T-helper 2 cell treated with Interferon-gamma antibody and Interleukin-4, amounts not matched to agents 5 μg/mL and 100 μg/mL, for 36 hours (primary cell): ENCODE measurements at regions not wholly inside any gene's neighbourhood (a gene's known extent, or its start where the extent isn't known, plus 50 kb on each side); places are given as distances from the start of the nearest gene placed in this dataset.
"Not testable (repeated sequence)": the region's sequence is repeated elsewhere in the genome, so short reads cannot be mapped to it uniquely, and the experiment has no call there.

Experiments
- DNase-seq: peaks from one replicate; pipeline ENCODE4 v3.0.0; 2021; ENCODE audit warnings: low spot score
- H3K27ac Mint-ChIP-seq: one replicate; pipeline ENCODE4 v1.8.0; 2021; ENCODE audit warnings: mild to moderate bottlenecking, mixed read lengths
- H3K27me3 Mint-ChIP-seq: one replicate; pipeline ENCODE4 v1.8.0; 2021; ENCODE audit warnings: low read depth, mixed read lengths
- H3K36me3 Mint-ChIP-seq: one replicate; pipeline ENCODE4 v1.8.0; 2021; ENCODE audit warnings: low read depth, mixed read lengths
- H3K4me1 Mint-ChIP-seq: one replicate; pipeline ENCODE4 v1.8.0; 2021; ENCODE audit warnings: low read depth, mixed read lengths
- H3K4me3 Mint-ChIP-seq: one replicate; pipeline ENCODE4 v1.8.0; 2022; ENCODE audit warnings: mild to moderate bottlenecking, moderate library complexity, mixed read lengths
- H3K9me3 Mint-ChIP-seq: one replicate; pipeline ENCODE4 v1.8.0; 2021; ENCODE audit warnings: mixed read lengths

DNA sequence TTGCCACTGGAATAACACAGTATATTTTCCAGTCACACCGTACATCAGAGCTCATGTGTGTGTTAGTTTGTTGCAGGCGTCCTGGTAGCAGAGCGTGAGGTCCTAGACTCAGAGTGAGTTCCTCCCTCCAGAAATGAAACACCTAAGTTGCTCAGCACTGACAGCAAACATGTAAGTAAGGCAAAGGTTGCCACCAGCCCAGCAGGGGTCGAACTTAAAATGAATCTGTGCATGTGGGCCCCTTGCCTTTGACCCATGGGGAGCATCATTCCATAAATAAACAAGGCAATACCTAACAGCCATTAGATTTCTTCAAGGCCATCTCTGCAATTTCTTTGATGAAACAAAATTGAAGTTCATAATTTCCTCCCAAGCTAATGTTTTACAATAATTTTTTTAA lies 125.3 kb upstream of the ERG start:
- Mint-ChIP-seq H3K27ac (no peak overlapping the region), H3K4me1 (no peaks in the 10 kb centered on the region), H3K9me3 (no peaks in the 10 kb centered on the region), H3K4me3 (no peak overlapping the region), H3K36me3 (no peaks in the 10 kb centered on the region), H3K27me3 (no peaks in the 10 kb centered on the region)
- no peak for DNase-seq

DNA sequence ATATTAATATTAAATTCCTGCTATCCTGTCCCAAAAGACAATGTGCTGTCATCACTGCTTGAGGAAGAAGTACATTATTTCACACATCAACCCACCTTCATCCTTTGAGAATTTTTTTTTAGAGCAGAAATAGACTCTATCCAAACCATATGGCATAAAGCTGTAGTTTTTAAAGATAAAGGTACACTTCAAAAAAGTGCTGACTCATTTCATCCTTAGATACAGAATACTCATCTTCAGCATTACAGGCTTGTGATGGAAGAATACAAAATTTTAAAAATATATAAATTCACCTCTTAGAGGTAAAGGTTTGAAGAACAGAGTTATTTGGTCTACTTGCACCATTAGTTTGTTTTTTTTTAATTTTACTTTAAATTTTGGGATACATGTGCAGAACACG lies 126.7 kb upstream of the ERG start:
- no peak for DNase-seq

DNA sequence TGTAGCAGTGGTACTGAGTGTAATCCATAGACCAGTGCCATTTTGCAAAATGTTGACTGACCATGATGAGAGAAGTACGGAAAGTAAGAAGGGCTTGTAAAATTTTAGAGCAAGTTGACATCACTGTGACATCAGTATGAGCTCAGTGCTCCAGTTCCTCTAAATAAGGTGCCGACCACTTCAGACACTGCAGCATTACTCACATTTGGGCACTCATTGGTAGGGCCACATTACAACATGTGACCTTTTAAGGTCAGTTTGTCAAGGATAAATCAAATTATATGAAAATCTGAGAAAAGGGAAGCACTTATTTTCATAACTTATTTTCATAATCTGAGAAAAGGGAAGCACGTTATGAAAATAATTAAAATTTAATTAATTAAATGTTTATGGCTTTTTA lies 128.0 kb upstream of the ERG start:
- Mint-ChIP-seq H3K27me3 (no peaks in the 10 kb centered on the region), H3K27ac (no peak overlapping the region), H3K4me3 (no peak overlapping the region), H3K36me3 (no peaks in the 10 kb centered on the region), H3K4me1 (no peaks in the 10 kb centered on the region), H3K9me3 (peaks cover 9% of the 10 kb centered on the region)
- no peak for DNase-seq

More for the DNA sequence above, 126.7 kb upstream of the ERG start:
- no peak overlapping the region for H3K27ac Mint-ChIP-seq
- no peaks in the 10 kb centered on the region for H3K4me1 Mint-ChIP-seq
- peaks cover 4% of the 10 kb centered on the region for H3K9me3 Mint-ChIP-seq
- H3K27me3 Mint-ChIP-seq, result no peaks in the 10 kb centered on the region
- no peaks in the 10 kb centered on the region for H3K36me3 Mint-ChIP-seq
- no peak overlapping the region for H3K4me3 Mint-ChIP-seq

- Mint-ChIP-seq H3K4me1 (no peaks in the 10 kb centered on the region), H3K9me3 (peaks cover 9% of the 10 kb centered on the region)
- DNase-seq, result no peak
Observed at GRCh38 chr21:38628349-38628748, 130.1 kb upstream of the ERG start.

DNA sequence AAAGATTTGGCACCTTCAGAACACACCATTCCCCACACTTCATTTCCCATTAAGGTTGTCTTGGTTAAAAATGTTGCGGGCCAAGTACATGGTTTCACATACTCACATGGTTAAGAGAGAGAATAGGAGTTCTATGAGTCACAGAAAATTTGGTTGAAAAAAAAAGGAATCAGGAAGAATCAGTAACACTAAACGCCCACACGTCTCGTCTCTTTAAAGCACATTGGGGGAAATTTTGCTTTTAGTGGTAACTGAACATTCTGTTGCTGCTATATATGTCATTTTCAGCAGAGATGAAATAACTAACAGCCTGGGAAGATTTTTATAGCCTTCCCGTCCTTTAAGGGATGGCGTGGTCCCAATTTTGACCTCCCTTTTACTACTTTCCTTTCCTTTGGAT lies 132.9 kb upstream of the ERG start:
- Mint-ChIP-seq H3K27ac (no peak overlapping the region), H3K4me3 (no peak overlapping the region), H3K36me3 (no peaks in the 10 kb centered on the region), H3K9me3 (peaks cover 22% of the 10 kb centered on the region), H3K27me3 (no peaks in the 10 kb centered on the region), H3K4me1 (no peaks in the 10 kb centered on the region)
- no peak for DNase-seq

More at GRCh38 chr21:38628349-38628748, 130.1 kb upstream of the ERG start:
- Mint-ChIP-seq H3K36me3 (no peaks in the 10 kb centered on the region), H3K4me3 (no peak overlapping the region), H3K27me3 (no peaks in the 10 kb centered on the region), H3K27ac (no peak overlapping the region)

DNA sequence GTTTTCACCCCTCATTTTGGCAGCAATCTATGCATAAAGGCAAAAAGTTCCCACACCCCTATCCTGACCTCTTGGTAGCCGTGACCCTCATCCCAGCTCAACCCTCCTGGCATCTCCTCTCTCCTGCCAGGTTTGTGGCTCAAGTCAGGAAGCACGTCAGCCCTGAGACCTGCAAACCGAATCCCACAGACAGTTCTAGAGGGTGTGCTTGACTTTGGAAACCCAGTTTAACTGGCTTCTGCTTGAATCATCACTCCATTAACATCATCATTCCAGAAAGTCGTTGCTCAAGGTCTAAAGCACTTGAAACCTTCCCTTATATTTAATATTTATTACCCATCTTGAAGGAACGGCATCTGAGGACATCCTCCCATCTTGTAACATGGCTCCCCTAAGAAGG lies 133.4 kb upstream of the ERG start:
- no peak overlapping the region for H3K4me3 Mint-ChIP-seq
- H3K27ac Mint-ChIP-seq, result no peak overlapping the region
- H3K4me1 Mint-ChIP-seq, result no peaks in the 10 kb centered on the region
- H3K36me3 Mint-ChIP-seq, result no peaks in the 10 kb centered on the region
- H3K27me3 Mint-ChIP-seq, result no peaks in the 10 kb centered on the region
- H3K9me3 Mint-ChIP-seq, result peaks cover 27% of the 10 kb centered on the region
- DNase-seq, result no peak

DNA sequence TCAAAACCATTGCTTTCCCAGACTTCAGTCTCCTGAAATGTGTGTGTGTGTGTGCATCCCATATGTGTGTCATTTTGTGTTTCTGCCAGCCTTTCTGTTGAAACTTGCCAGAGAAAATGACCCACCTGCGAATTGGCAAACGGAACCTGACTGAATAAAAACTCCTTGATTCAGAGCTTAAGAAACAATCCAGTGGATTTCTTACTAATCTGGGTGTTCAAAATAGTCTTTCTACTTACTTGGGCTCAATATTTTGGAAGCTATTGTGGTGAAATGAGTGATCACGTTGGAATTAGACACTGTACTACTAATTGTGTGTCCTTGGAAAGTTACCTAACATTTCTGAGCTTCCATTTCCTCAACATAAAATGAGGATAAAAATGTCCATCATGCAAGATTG lies 138.9 kb upstream of the ERG start:
- no peak for DNase-seq
- Mint-ChIP-seq H3K9me3 (peaks cover 28% of the 10 kb centered on the region), H3K4me3 (no peak overlapping the region), H3K27ac (no peak overlapping the region), H3K36me3 (no peaks in the 10 kb centered on the region), H3K27me3 (no peaks in the 10 kb centered on the region), H3K4me1 (peaks cover 4% of the 10 kb centered on the region)

- Mint-ChIP-seq H3K27ac (no peak overlapping the region), H3K36me3 (no peaks in the 10 kb centered on the region), H3K4me3 (peak overlapping the region; percentile 15), H3K27me3 (no peaks in the 10 kb centered on the region), H3K9me3 (peaks cover 26% of the 10 kb centered on the region), H3K4me1 (peaks cover 4% of the 10 kb centered on the region)
- DNase-seq, result no peak
Observed at GRCh38 chr21:38639571-38640354, 141.5 kb upstream of the ERG start.

- H3K27me3 Mint-ChIP-seq, DNase-seq, H3K27ac Mint-ChIP-seq, H3K4me1 Mint-ChIP-seq, H3K36me3 Mint-ChIP-seq, H3K4me3 Mint-ChIP-seq: not testable (repeated sequence)
- H3K9me3 Mint-ChIP-seq, result peaks cover 20% of the 10 kb centered on the region
Observed at GRCh38 chr21:38640355-38640742, 142.1 kb upstream of the ERG start.

DNA sequence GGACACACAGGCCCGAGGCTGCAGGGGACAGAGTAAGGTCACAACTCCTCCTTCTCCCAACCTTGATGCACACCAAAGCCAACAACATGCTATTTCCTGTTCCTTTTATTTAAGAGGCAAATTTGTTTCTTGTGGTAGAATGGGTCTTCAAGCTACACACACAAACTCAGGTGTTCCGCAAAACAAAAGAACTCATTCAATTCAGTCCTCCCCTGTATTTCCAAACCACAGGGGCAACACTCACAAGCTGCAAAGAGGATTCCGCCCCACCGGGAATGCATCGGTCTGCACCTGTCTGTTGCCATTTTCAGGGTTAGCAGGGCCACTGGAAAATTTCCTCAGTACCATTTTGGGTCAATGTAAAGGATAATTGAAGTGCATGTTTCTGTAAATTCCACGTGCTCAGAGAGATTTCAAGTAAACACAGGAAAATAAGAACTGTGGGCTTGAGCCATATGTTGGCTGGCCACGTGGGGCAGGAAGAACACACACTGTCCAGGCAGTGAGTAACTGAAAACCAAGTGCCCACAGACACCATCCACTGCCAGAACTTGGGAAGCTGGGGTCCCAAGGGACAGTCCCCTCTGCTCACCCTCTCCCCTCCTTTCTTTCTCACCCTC lies 145.2 kb upstream of the ERG start:
- no peak overlapping the region for H3K4me3 Mint-ChIP-seq
- no peak for DNase-seq
- peaks cover 6% of the 10 kb centered on the region for H3K9me3 Mint-ChIP-seq
- H3K4me1 Mint-ChIP-seq, result peaks cover 4% of the 10 kb centered on the region
- peaks cover 2% of the 10 kb centered on the region for H3K27me3 Mint-ChIP-seq
- H3K36me3 Mint-ChIP-seq, result no peaks in the 10 kb centered on the region
- H3K27ac Mint-ChIP-seq, result no peak overlapping the region

GRCh38 chr21:38645282-38645681 lies 147.0 kb upstream of the ERG start:
- Mint-ChIP-seq H3K36me3 (no peaks in the 10 kb centered on the region), H3K4me1 (no peaks in the 10 kb centered on the region), H3K4me3 (no peak overlapping the region), H3K27ac (no peak overlapping the region), H3K27me3 (peaks cover 2% of the 10 kb centered on the region), H3K9me3 (peaks cover 4% of the 10 kb centered on the region)
- peak; percentile 20 for DNase-seq

GRCh38 chr21:38646213-38646837 lies 148.0 kb upstream of the ERG start:
- Mint-ChIP-seq H3K36me3 (no peaks in the 10 kb centered on the region), H3K27me3 (peaks cover 2% of the 10 kb centered on the region), H3K4me1 (no peaks in the 10 kb centered on the region), H3K27ac (no peak overlapping the region), H3K9me3 (no peaks in the 10 kb centered on the region), H3K4me3 (no peak overlapping the region)
- DNase-seq, result peak; percentile 60

DNA sequence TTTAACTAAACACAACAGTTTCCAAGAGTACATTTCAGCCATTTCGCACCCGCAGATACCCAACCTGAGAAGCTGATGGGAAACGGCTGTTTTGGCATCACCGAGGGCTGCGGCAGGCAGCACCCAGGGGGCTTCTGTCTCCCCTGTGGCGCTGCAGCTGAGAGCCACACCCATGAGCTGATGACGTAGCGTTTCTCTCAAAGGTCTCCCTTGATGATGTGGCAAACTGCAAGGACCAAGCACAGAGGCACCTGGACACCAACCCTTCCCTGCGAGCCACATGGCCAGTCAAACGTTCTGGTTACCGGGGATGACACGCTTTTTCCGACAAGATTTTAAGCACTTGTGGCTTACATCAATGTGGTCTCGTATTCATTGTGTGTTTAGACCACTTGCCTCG lies 150.8 kb upstream of the ERG start:
- Mint-ChIP-seq H3K27me3 (peaks cover 2% of the 10 kb centered on the region), H3K36me3 (no peaks in the 10 kb centered on the region), H3K4me3 (no peak overlapping the region), H3K4me1 (no peaks in the 10 kb centered on the region), H3K9me3 (no peaks in the 10 kb centered on the region), H3K27ac (no peak overlapping the region)
- no peak for DNase-seq

DNA sequence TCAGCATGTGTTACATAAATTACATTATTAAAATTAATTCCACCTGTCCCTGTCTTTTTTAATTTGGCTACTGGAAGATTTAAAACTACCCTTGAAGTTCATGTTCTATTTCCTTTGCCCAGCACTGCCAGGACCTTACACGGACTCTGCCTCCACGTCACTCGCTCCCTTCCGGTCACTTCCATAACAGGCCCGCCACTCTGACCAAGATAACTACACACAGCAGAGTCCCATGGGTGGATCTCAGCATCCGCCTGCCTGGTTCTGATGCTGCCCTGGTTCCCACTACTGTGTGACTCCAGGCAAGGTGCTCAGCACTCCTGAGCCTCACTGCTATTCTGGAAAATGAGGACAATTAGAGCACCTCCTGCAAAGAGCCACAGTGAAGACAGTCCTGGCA lies 153.3 kb upstream of the ERG start:
- H3K27ac Mint-ChIP-seq, result no peak overlapping the region
- no peaks in the 10 kb centered on the region for H3K4me1 Mint-ChIP-seq
- peaks cover 9% of the 10 kb centered on the region for H3K27me3 Mint-ChIP-seq
- DNase-seq, result no peak
- H3K9me3 Mint-ChIP-seq, result no peaks in the 10 kb centered on the region
- no peak overlapping the region for H3K4me3 Mint-ChIP-seq
- no peaks in the 10 kb centered on the region for H3K36me3 Mint-ChIP-seq
